ENCODE measurements at regions not wholly inside any gene's neighbourhood (a gene's known extent, or its start where the extent isn't known, plus 50 kb on each side); places are given as distances from the start of the nearest gene placed in this dataset.

DNA sequence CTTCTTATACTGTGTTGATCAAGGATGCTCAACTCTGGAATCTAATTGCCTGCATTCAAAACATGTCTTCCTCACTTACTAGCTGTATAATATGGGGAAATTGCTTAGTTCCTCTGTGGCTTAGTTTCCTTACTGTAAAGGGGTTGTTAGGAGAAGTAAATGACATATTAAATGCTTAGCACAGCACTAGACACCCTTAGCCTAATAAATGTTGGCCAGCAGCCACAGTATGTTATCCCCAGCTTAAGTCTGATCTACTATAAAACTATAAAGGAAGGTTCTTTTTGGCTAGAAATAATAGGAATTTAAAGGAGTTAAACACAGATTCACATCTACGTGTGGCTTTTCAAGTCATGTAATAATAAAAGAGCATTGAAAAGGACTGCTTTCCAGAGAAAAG is 232.4 kb downstream of the PCSK1 start:
- Mint-ChIP-seq H3K4me1 (peaks cover 34% of the 10 kb centered on the region), H3K9me3 (peaks cover 0 to 2% (median 0%) of the 10 kb centered on the region in 7 donors), H3K27ac (no peak overlapping the region), H3K36me3 (no peaks in the 10 kb centered on the region), H3K4me3 (no peak overlapping the region), H3K27me3 (ENCODE audit: low read depth in 3 of 3) (no peaks in the 10 kb centered on the region)
- Histone ChIP-seq H4K20me1 (ENCODE audit: insufficient read depth, low read length) (no peaks in the 10 kb centered on the region), H3K4me1 (ENCODE audit: control insufficient read depth in 1 of 2, insufficient read depth in 2 of 2, low read length in 2 of 2) (peaks cover 24 to 29% of the 10 kb centered on the region in 2 donors), H3K9ac (ENCODE audit: insufficient read depth, low read length, poor library complexity, severe bottlenecking) (no peak overlapping the region), H3K9me3 (replicated peaks in 1 of 2; ENCODE audit: control insufficient read depth in 1 of 2, insufficient read depth in 1 of 2, low read length in 2 of 2) (no peaks in the 10 kb centered on the region), H3K4me2 (replicated peaks; ENCODE audit: extremely low read depth, low read length, poor library complexity, severe bottlenecking) (no peak overlapping the region), H3K79me2 (ENCODE audit: insufficient read depth, low read length) (no peaks in the 10 kb centered on the region), H3K4me3 (replicated peaks in 1 of 3; ENCODE audit: low read depth in 2 of 3, low read length in 3 of 3) (no peak overlapping the region), H2AFZ (ENCODE audit: insufficient read depth, low read depth, low read length, poor library complexity, severe bottlenecking) (no peak overlapping the region), H3K27me3 (ENCODE audit: control insufficient read depth in 2 of 2, insufficient read depth in 2 of 2, low read length in 2 of 2) (no peaks in the 10 kb centered on the region), H3K36me3 (replicated peaks in 1 of 2; ENCODE audit: control insufficient read depth in 1 of 2, insufficient read depth in 2 of 2, low read length in 2 of 2) (no peaks in the 10 kb centered on the region), H3K27ac (ENCODE audit: low read depth in 1 of 2, low read length in 2 of 2) (no peak overlapping the region)
- intact Hi-C loops (cut with micrococcal nuclease): no loop called here
- DNase-seq: peak; percentile 17 to 34 (median 19)
- no CpG with 5 or more reads among the region's 1 CpG for WGBS (ENCODE audit: insufficient coverage)
- TF ChIP-seq, protein P1, sequence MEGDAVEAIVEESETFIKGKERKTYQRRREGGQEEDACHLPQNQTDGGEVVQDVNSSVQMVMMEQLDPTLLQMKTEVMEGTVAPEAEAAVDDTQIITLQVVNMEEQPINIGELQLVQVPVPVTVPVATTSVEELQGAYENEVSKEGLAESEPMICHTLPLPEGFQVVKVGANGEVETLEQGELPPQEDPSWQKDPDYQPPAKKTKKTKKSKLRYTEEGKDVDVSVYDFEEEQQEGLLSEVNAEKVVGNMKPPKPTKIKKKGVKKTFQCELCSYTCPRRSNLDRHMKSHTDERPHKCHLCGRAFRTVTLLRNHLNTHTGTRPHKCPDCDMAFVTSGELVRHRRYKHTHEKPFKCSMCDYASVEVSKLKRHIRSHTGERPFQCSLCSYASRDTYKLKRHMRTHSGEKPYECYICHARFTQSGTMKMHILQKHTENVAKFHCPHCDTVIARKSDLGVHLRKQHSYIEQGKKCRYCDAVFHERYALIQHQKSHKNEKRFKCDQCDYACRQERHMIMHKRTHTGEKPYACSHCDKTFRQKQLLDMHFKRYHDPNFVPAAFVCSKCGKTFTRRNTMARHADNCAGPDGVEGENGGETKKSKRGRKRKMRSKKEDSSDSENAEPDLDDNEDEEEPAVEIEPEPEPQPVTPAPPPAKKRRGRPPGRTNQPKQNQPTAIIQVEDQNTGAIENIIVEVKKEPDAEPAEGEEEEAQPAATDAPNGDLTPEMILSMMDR (IDR thresholded peaks at IDR 0.05): no peak

DNA sequence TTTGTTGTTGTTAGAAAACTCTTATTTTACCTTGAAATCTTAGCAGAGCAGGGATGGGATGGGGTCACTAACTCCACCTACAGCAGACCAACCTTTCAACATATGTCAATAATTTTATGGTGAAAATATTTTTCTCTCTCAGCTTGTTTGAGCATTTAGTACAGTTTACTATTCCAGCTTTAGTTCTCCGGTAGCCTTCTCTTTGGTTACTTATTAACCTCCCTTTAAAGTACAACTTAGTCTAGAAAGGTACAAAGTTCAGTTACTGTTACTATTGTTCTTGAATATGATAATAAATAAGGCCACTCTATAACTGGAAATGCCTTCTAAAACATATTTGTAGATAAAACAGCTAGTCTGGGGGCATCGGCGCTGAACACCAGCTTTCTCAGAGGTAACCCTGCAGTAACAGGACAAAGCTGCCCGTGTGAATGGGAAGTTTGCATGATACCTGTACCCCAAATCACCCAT is 233.3 kb downstream of the PCSK1 start:
- 100% methylated on average over 3 of the region's 4 CpGs for WGBS (ENCODE audit: insufficient coverage)
- peaks cover 24 to 29% of the 10 kb centered on the region in 2 donors for H3K4me1 ChIP-seq (ENCODE audit: control insufficient read depth in 1 of 2, insufficient read depth in 2 of 2, low read length in 2 of 2)
- no peaks in the 10 kb centered on the region for H3K36me3 ChIP-seq (replicated peaks in 1 of 2; ENCODE audit: control insufficient read depth in 1 of 2, insufficient read depth in 2 of 2, low read length in 2 of 2)
- no peak overlapping the region for H3K9ac ChIP-seq (ENCODE audit: insufficient read depth, low read length, poor library complexity, severe bottlenecking)
- Mint-ChIP-seq H3K4me1 (peaks cover 34% of the 10 kb centered on the region), H3K36me3 (no peaks in the 10 kb centered on the region), H3K9me3 (peaks cover 0 to 2% (median 0%) of the 10 kb centered on the region in 7 donors), H3K4me3 (no peak overlapping the region), H3K27ac (no peak overlapping the region), H3K27me3 (ENCODE audit: low read depth in 3 of 3) (no peaks in the 10 kb centered on the region)
- no peaks in the 10 kb centered on the region for H4K20me1 ChIP-seq (ENCODE audit: insufficient read depth, low read length)
- intact Hi-C loops (cut with micrococcal nuclease): no loop called here
- H3K4me3 ChIP-seq (replicated peaks in 1 of 3; ENCODE audit: low read depth in 2 of 3, low read length in 3 of 3): no peak overlapping the region
- TF ChIP-seq, protein P1 (IDR thresholded peaks at IDR 0.05): no peak
- no peak overlapping the region for H2AFZ ChIP-seq (ENCODE audit: insufficient read depth, low read depth, low read length, poor library complexity, severe bottlenecking)
- no peak overlapping the region for H3K4me2 ChIP-seq (replicated peaks; ENCODE audit: extremely low read depth, low read length, poor library complexity, severe bottlenecking)
- no peaks in the 10 kb centered on the region for H3K9me3 ChIP-seq (replicated peaks in 1 of 2; ENCODE audit: control insufficient read depth in 1 of 2, insufficient read depth in 1 of 2, low read length in 2 of 2)
- H3K27ac ChIP-seq (ENCODE audit: low read depth in 1 of 2, low read length in 2 of 2): no peak overlapping the region
- H3K79me2 ChIP-seq (ENCODE audit: insufficient read depth, low read length): no peaks in the 10 kb centered on the region
- no peak for DNase-seq
- no peaks in the 10 kb centered on the region for H3K27me3 ChIP-seq (ENCODE audit: control insufficient read depth in 2 of 2, insufficient read depth in 2 of 2, low read length in 2 of 2)
